GM21526 (cell line): ENCODE measurements at regions not wholly inside any gene's neighbourhood (a gene's known extent, or its start where the extent isn't known, plus 50 kb on each side); places are given as distances from the start of the nearest gene placed in this dataset.
"Not testable (repeated sequence)": the region's sequence is repeated elsewhere in the genome, so short reads cannot be mapped to it uniquely, and the experiment has no call there.

Source experiments
- ATAC-seq: cut with Tn5 transposase; IDR thresholded peaks from one replicate; pipeline ENCODE4 v1.9.1; 2021; ENCODE audit warnings: moderate library complexity; ENCODE audit not compliant: unreplicated experiment, low FRiP score

- ATAC-seq = no peak
These were observed 131.9 kb upstream of the ID2 start for GRCh38 chr2:8549942-8550341.

- no peak for ATAC-seq
These were observed 131.4 kb upstream of the ID2 start for GRCh38 chr2:8550481-8550880.

DNA sequence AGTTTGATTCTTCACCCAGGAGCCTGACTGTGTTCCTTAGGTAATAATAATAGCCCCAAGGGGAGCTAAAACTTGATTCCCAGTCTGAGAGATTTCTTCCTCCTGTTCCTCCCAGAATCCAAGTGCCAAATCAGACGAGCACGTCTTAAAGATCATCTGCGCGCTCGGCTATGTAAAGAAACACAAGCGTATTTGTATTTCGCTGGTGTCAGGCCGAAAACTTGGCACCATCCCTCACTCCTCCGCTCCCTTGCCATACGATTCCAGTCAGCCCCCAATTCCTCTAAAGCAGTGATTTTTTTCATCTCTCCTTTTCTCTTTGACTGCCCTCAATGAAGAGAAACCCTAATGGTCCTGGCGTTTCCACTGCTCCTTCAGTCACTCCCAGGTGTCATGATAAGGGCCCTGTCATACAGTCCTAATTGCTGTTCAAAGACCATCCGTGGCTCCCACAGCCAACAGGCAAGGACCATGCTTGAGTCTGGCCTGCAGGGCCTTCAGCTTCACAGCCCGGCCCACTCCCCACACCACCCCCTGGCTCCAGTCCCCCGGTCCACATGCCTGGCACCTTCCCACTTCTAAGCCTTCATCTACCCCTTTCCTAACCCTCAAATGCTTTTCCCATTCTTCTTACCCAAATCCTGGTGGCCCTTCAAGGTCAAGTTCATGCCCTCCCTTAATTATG lies 130.8 kb upstream of the ID2 start:
- ATAC-seq = no peak

DNA sequence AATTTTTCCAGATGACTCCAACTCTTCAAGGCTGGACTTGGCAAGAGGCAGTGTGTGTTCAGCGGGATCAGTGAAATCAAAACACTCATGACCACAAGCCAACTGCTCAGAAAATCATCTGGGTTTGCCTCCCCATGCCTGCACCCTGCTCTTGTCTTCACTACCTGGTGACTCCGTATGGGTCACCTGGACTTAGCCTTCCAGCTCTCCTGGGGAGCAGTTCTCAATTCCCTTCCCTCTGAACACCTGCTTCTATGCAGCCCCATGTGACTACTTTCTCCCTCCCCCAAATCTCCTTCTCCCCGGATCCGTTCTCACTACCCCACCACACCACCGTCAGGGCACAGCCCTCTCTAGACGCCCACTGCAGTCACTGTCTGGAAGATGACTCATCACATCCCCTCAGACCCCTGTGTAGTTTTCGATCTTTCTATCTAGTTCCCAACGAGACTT lies 130.2 kb upstream of the ID2 start:
- peak; percentile 61 for ATAC-seq

GRCh38 chr2:8552293-8552801 lies 129.5 kb upstream of the ID2 start:
- ATAC-seq = no peak

DNA sequence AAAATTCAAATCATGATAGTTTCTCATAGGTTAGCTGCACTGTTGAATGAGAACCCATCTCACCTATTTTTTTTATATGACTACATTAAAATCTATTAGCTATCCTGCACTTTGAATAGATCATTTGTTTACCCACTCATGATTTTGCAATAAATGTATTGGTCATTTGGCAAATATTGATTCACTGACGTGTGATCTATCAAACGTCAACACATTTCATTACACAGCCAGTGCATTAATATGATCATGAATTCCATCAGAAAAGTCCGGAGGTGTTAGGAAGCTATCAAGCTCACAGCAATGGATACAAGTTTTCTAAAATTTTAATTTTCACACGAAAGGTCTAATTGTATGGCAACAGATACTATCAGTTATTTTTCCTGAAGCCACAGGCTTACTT lies 128.2 kb upstream of the ID2 start:
- ATAC-seq = no peak

DNA sequence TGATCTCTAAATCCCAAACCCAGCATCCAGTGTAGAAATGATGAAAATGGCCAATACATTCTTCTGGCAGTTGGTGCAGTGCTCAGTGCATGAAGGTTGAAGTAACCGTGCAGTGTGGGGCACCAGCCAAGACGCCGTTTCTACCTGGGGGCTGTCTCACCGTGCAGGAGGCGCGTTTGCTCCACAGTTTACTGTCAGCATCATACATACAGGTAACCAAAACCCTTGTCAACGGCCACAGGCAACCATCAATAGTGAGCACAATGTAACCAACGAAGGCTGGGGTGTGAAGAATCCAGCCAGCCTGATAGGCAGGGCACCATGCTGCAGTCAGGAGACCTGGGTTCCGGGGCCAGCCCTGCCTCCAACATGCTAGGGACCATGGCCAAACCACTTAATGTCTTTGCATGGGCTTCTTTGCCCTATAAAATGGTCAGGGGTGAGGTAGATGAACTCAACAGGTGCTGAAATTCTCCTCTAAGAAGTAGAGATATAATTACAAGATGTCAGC lies 127.5 kb upstream of the ID2 start:
- ATAC-seq = no peak

DNA sequence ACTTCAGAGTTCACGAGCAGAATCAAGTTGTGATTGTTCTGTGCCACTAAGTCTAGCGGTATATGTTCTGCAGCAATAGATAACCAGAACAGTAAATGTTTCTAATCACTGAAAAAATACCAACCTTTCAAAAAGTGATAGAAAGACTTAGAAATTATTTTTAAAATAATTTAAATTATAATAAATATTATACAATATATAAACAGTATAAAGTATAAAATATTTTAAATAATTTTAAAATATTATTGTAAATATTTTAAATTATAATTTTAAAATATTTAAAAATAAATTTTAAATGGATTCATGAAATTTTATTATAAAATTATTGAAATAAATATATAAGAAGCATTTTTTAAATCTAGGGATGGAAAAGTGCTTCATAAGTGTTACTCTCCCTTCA lies 126.3 kb upstream of the ID2 start:
- no peak for ATAC-seq

GRCh38 chr2:8558096-8558495 lies 123.8 kb upstream of the ID2 start:
- no peak for ATAC-seq

GRCh38 chr2:8558956-8559355 lies 122.9 kb upstream of the ID2 start:
- ATAC-seq = no peak

DNA sequence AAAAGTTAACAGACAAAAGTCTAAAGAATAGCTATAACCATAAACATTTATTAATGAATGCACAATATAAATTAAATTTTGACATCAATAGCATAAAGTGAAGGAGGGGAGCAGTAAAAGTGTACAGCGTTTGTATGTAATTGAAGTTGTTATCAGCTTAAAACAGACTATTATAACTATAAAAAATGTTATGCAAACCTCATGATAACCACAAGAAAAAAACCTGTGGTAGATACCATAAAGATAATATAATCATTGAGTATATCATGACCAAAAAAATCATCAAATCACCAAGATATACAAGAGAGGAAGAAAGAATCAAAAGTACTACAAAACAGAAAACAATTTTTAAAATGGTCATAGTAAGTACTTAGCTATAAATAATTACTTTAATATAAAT lies 122.1 kb upstream of the ID2 start:
- no peak for ATAC-seq

DNA sequence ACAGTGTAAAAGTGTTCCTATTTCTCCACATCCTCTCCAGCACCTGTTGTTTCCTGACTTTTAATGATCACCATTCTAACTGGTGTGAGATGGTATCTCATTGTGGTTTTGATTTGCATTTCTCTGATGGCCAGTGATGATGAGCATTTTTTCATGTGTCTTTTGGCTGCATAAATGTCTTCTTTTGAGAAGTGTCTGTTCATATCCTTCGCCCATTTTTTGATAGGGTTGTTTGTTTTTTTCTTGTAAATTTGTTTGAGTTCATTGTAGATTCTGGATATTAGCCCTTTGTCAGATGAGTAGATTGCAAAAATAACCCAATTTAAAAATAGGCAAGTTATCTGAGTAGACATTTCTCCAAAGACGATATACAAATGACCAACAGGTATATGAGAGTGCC lies 120.2 kb upstream of the ID2 start:
- not testable (repeated sequence) for ATAC-seq

GRCh38 chr2:8563814-8564474 lies 117.9 kb upstream of the ID2 start:
- ATAC-seq = no peak

GRCh38 chr2:8564475-8564874 lies 117.4 kb upstream of the ID2 start:
- ATAC-seq = no peak

- no peak for ATAC-seq
These were observed 116.3 kb upstream of the ID2 start for GRCh38 chr2:8565399-8566154.

GRCh38 chr2:8566155-8566670 lies 115.6 kb upstream of the ID2 start:
- no peak for ATAC-seq

DNA sequence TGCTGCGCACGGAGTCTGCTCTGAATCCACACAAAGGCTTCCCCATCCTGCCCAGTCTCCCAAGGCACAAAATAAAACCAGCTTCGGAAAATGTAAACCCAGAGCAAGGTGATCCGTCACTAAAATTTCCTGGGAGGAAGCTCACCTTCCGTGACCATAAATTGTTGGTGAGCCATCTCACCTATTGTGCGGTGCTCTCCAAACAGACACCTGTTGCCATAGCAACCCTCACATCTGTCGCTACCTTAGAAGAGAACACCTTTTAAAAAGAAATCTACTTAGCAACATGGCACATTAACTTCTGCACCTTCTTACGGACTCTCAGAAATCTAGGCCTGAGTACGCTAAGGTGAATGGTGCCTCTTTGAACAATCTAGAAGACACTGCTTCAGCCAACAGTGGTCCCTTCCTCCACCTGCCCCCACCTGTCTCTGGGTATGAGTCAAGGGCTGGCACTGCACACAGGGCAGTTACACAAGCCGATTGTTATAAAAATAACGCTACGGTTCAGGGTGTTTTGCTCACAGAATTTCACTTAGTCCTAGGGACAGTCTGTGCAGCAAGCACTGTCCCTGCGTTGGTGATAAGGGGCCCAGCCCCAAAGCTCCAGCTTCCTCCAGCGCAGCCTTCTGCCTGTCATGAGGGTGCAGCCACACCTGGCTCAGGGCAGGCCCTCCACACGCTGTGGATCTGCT lies 114.9 kb upstream of the ID2 start:
- no peak for ATAC-seq

DNA sequence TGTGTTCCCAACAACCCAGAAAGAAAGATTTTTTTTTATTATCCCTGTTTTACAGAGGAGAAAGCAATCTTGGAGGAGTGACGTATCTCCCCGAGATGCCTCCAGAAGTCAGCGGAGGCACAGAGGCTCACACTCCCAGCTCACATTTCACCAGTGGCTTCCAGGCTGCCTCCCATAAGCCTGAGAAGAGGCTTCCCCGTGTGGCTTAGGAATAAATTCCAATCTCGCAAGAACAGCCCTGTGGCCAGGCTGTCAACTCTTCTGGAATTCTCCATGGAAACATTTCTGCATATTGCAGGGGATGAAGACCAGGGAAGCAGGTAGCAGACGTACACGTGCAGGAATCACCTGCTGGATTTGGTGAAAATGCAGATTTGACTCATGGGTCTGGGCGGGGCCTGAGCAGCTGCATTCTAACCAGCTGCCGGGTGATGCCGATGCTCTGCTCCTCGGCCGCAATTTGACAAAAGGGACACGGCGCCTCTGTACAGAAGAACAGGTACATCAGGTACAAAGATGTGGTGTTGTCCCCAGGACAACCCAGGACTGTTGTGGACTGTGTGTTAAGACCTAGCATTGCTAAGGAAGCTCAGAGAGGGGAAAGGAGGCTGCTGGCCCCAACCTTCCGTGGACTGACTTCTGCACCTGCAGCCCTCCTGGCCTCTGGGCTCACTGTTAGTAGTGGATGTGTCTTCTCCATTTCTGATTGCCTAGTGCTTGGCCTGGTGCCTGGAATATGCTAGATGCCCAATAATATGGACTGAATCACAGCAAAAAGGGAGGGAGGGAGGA lies 114.2 kb upstream of the ID2 start:
- no peak for ATAC-seq

GRCh38 chr2:8568543-8569302 lies 113.1 kb upstream of the ID2 start:
- ATAC-seq = no peak
